Aorta (tissue), 5 donors: ENCODE measurements at regions not wholly inside any gene's neighbourhood (a gene's known extent, or its start where the extent isn't known, plus 50 kb on each side); places are given as distances from the start of the nearest gene placed in this dataset.

Experiments
- ATAC-seq: fragments of 200-7000 bp; cut with Tn5 transposase; one replicate; pipeline ENCODE4 v1.9.1; 2022; ENCODE audit warnings: moderate library complexity; ENCODE audit not compliant: low FRiP score
- DNase-seq, 2 donors: peaks; one replicate each; pipeline ENCODE4 v3.0.0-alpha.2; 2020
- H3K27ac ChIP-seq, 2 donors: one replicate each; pipeline ENCODE4 v1.5.1; 2013; ENCODE audit warnings: low read length in 2 of 2, mild to moderate bottlenecking in 2 of 2, moderate library complexity in 2 of 2, control low read depth in 1 of 2, inconsistent platforms in 1 of 2, low read depth in 1 of 2
- H3K27me3 ChIP-seq, 2 donors: one replicate each; pipeline ENCODE4 v1.6.1; 2013; ENCODE audit warnings: control low read depth in 1 of 2, low read length in 1 of 2, mild to moderate bottlenecking in 1 of 2, moderate library complexity in 1 of 2; ENCODE audit not compliant: insufficient read depth in 2 of 2, control insufficient read depth in 1 of 2
- H3K36me3 ChIP-seq, 2 donors: one replicate each; pipeline ENCODE4 v1.6.1; 2013; ENCODE audit warnings: control low read depth in 1 of 2, low read length in 1 of 2, mild to moderate bottlenecking in 1 of 2; ENCODE audit not compliant: insufficient read depth in 2 of 2, control insufficient read depth in 1 of 2
- H3K4me1 ChIP-seq, 2 donors: one replicate each; pipeline ENCODE4 v1.6.1; 2013; ENCODE audit warnings: low read length in 2 of 2, control low read depth in 1 of 2, mild to moderate bottlenecking in 1 of 2, moderate library complexity in 1 of 2; ENCODE audit not compliant: insufficient read depth in 2 of 2, control insufficient read depth in 1 of 2
- H3K4me3 ChIP-seq, 2 donors: one replicate each; pipeline ENCODE4 v1.5.1; 2013; ENCODE audit warnings: low read length in 2 of 2, control low read depth in 1 of 2, mild to moderate bottlenecking in 1 of 2
- H3K9me3 ChIP-seq: one replicate; pipeline ENCODE4 v1.6.1; 2013; ENCODE audit warnings: mild to moderate bottlenecking, low read length; ENCODE audit not compliant: control insufficient read depth
- WGBS, 2 donors: extraction: QIAGEN DNeasy Blood & Tissue Kit; methylation state at CpG; one replicate each; pipeline ENCODE4 v1.1.7; 2013; 5-methylcytosine and 5-hydroxymethylcytosine counted together
- intact Hi-C, 2 donors: fragments of 100-400 bp; cut with DNase I; formaldehyde crosslinking; loops; one replicate each; pipeline versions ENCODE4 v1.14.2 to v1.15.0; 2022
- donor health status: healthy with polysubstance abuse.
- donor health status: Bipolar disorder and iron deficiency.
- donor health status: DM: no; HTN: no; CAD: no.
- donor health status: DM: no; HTN: no; CAD: no.
- donor health status: DM: yes; HTN: yes; CAD: no.

- no peaks in the 10 kb centered on the region for H3K27me3 ChIP-seq
- H3K27ac ChIP-seq: no peak overlapping the region
- intact Hi-C loops: no loop called here
- no peak for DNase-seq
- WGBS, 2 donors: 92 to 94% methylated on average over 1 of the region's 1 CpG
- H3K9me3 ChIP-seq: peaks cover 1% of the 10 kb centered on the region
- H3K36me3 ChIP-seq: no peaks in the 10 kb centered on the region
- no peaks in the 10 kb centered on the region for H3K4me1 ChIP-seq
- no peak for ATAC-seq
- H3K4me3 ChIP-seq: no peak overlapping the region
Measured at GRCh38 chr4:188697243-188697642, 558.0 kb downstream of the TRIML1 start.

GRCh38 chr4:188701952-188702351 lies 562.7 kb downstream of the TRIML1 start:
- intact Hi-C loops: no loop called here
- ATAC-seq (no peak), DNase-seq (no peak)
- no peak overlapping the region for H3K27ac ChIP-seq
- 91 to 92% methylated on average over 4 of the region's 4 CpGs for WGBS, 2 donors
- no peak overlapping the region for H3K4me3 ChIP-seq
- H3K9me3 ChIP-seq: no peaks in the 10 kb centered on the region
- H3K27me3 ChIP-seq: no peaks in the 10 kb centered on the region
- H3K36me3 ChIP-seq: no peaks in the 10 kb centered on the region
- H3K4me1 ChIP-seq: no peaks in the 10 kb centered on the region

GRCh38 chr4:188704288-188704687 lies 565.0 kb downstream of the TRIML1 start:
- H3K4me1 ChIP-seq: no peaks in the 10 kb centered on the region
- no peaks in the 10 kb centered on the region for H3K27me3 ChIP-seq
- no peak overlapping the region for H3K27ac ChIP-seq
- no peaks in the 10 kb centered on the region for H3K9me3 ChIP-seq
- 90% methylated on average over 5 of the region's 5 CpGs for whole genome bisulfite sequencing, 2 donors
- DNase-seq (no peak), ATAC-seq (no peak)
- intact Hi-C loops: no loop called here
- no peaks in the 10 kb centered on the region for H3K36me3 ChIP-seq
- H3K4me3 ChIP-seq: no peak overlapping the region

- Histone ChIP-seq H3K36me3 (no peaks in the 10 kb centered on the region), H3K4me1 (no peaks in the 10 kb centered on the region), H3K4me3 (no peak overlapping the region), H3K27me3 (no peaks in the 10 kb centered on the region), H3K9me3 (no peaks in the 10 kb centered on the region), H3K27ac (no peak overlapping the region)
- intact Hi-C loops: no loop called here
- ATAC-seq (no peak), DNase-seq (no peak)
- WGBS, 2 donors: 27 to 29% methylated on average over 4 of the region's 4 CpGs
Measured at GRCh38 chr4:188707036-188707435, 567.8 kb downstream of the TRIML1 start.

- Histone ChIP-seq H3K27me3 (no peaks in the 10 kb centered on the region), H3K27ac (no peak overlapping the region), H3K36me3 (no peaks in the 10 kb centered on the region), H3K9me3 (no peaks in the 10 kb centered on the region), H3K4me1 (no peaks in the 10 kb centered on the region), H3K4me3 (no peak overlapping the region)
- intact Hi-C loops: no loop called here
- WGBS, 2 donors: 63 to 72% methylated on average over 2 of the region's 2 CpGs
- no peak for ATAC-seq
- no peak for DNase-seq
Measured at GRCh38 chr4:188714501-188714900, 575.3 kb downstream of the TRIML1 start.

- Histone ChIP-seq H3K4me1 (no peaks in the 10 kb centered on the region), H3K4me3 (no peak overlapping the region), H3K27ac (no peak overlapping the region), H3K36me3 (no peaks in the 10 kb centered on the region), H3K27me3 (no peaks in the 10 kb centered on the region), H3K9me3 (no peaks in the 10 kb centered on the region)
- intact Hi-C loops: no loop called here
- no peak for ATAC-seq
- DNase-seq: no peak
- 91 to 93% methylated on average over 3 of the region's 3 CpGs for WGBS, 2 donors
Measured at GRCh38 chr4:188714907-188715306, 575.7 kb downstream of the TRIML1 start.

- DNase-seq: no peak
- ATAC-seq: no peak
- no peak overlapping the region for H3K27ac ChIP-seq
- no peaks in the 10 kb centered on the region for H3K9me3 ChIP-seq
- H3K36me3 ChIP-seq: no peaks in the 10 kb centered on the region
- no peaks in the 10 kb centered on the region for H3K4me1 ChIP-seq
- 80% methylated on average over 2 of the region's 2 CpGs for WGBS, 2 donors
- intact Hi-C loops: no loop called here
- no peaks in the 10 kb centered on the region for H3K27me3 ChIP-seq
- H3K4me3 ChIP-seq: no peak overlapping the region
Measured at GRCh38 chr4:188717661-188718060, 578.4 kb downstream of the TRIML1 start.

- intact Hi-C loops: no loop called here
- no peaks in the 10 kb centered on the region for H3K36me3 ChIP-seq
- ATAC-seq: no peak
Measured at GRCh38 chr4:188719794-188720193, 580.6 kb downstream of the TRIML1 start.

GRCh38 chr4:188722911-188723310 lies 583.7 kb downstream of the TRIML1 start:
- Histone ChIP-seq H3K36me3 (no peaks in the 10 kb centered on the region), H3K4me3 (no peak overlapping the region), H3K4me1 (no peaks in the 10 kb centered on the region), H3K9me3 (no peaks in the 10 kb centered on the region), H3K27me3 (no peaks in the 10 kb centered on the region), H3K27ac (no peak overlapping the region)
- DNase-seq (no peak), ATAC-seq (no peak)
- intact Hi-C loops: no loop called here

More at GRCh38 chr4:188719794-188720193, 580.6 kb downstream of the TRIML1 start:
- no peaks in the 10 kb centered on the region for H3K27me3 ChIP-seq
- H3K4me1 ChIP-seq: no peaks in the 10 kb centered on the region
- 98 to 100% methylated on average over 1 of the region's 1 CpG for WGBS, 2 donors
- H3K27ac ChIP-seq: no peak overlapping the region
- DNase-seq: no peak
- H3K9me3 ChIP-seq: no peaks in the 10 kb centered on the region
- H3K4me3 ChIP-seq: no peak overlapping the region
